ENCODE measurements at regions not wholly inside any gene's neighbourhood (a gene's known extent, or its start where the extent isn't known, plus 50 kb on each side); places are given as distances from the start of the nearest gene placed in this dataset.

- Histone ChIP-seq H3K9me2 (replicated peaks; ENCODE audit: insufficient read depth, low read length) (no peaks in the 10 kb centered on the region), H3K4me3 (ENCODE audit: low read length) (no peak overlapping the region)
- TF ChIP-seq EZH2 (optimal IDR thresholded peaks at IDR 0.05; ENCODE audit: low read depth, low read length) (no peak), EZH2phosphoT487 (IDR thresholded peaks at IDR 0.05; ENCODE audit: low read length) (no peak), CTCF (IDR thresholded peaks at IDR 0.05; ENCODE audit: low read length) (no peak)
Observed at GRCh38 chr15:77803487-77803886, 170.8 kb upstream of the LINGO1 start.

GRCh38 chr15:77800305-77800704 is 167.6 kb upstream of the LINGO1 start:
- no peaks in the 10 kb centered on the region for H3K9me3 ChIP-seq (replicated peaks; ENCODE audit: insufficient read depth, low read length)
- H3K4me1 ChIP-seq (ENCODE audit: low read length) = peaks cover 22% of the 10 kb centered on the region
- no peaks in the 10 kb centered on the region for H3K9me2 ChIP-seq (replicated peaks; ENCODE audit: insufficient read depth, low read length)
- H3K36me3 ChIP-seq (replicated peaks; ENCODE audit: insufficient read depth, low read length) = no peaks in the 10 kb centered on the region
- no peaks in the 10 kb centered on the region for H3K27me3 ChIP-seq (replicated peaks; ENCODE audit: insufficient read depth, low read length)
- H3K79me2 ChIP-seq (ENCODE audit: low read length) = no peaks in the 10 kb centered on the region
- H4K20me1 ChIP-seq (ENCODE audit: insufficient read depth, low read length) = no peaks in the 10 kb centered on the region
- no peak for DNase-seq
- no peak overlapping the region for H3K4me3 ChIP-seq (ENCODE audit: low read length)
- H3K9ac ChIP-seq (ENCODE audit: low read length) = no peak overlapping the region
- no peak overlapping the region for H3K4me2 ChIP-seq (ENCODE audit: low read depth, low read length)
- H3F3A ChIP-seq (ENCODE audit: insufficient read depth, low read length) = peaks cover 14% of the 10 kb centered on the region
- TF ChIP-seq EZH2 (optimal IDR thresholded peaks at IDR 0.05; ENCODE audit: low read depth, low read length) (no peak), EZH2phosphoT487 (IDR thresholded peaks at IDR 0.05; ENCODE audit: low read length) (no peak), CTCF (IDR thresholded peaks at IDR 0.05; ENCODE audit: low read length) (no peak)
- H3K27ac ChIP-seq (ENCODE audit: low read length) = no peak overlapping the region
- H2AFZ ChIP-seq (ENCODE audit: low read length) = no peak overlapping the region

More at GRCh38 chr15:77803487-77803886, 170.8 kb upstream of the LINGO1 start:
- no peaks in the 10 kb centered on the region for H3K9me3 ChIP-seq (replicated peaks; ENCODE audit: insufficient read depth, low read length)
- H3K4me1 ChIP-seq (ENCODE audit: low read length) = peaks cover 1% of the 10 kb centered on the region; the same call in 1 of the 2 replicates
- H3K27ac ChIP-seq (ENCODE audit: low read length) = no peak overlapping the region
- H4K20me1 ChIP-seq (ENCODE audit: insufficient read depth, low read length) = no peaks in the 10 kb centered on the region
- no peaks in the 10 kb centered on the region for H3K79me2 ChIP-seq (ENCODE audit: low read length)
- no peaks in the 10 kb centered on the region for H3K36me3 ChIP-seq (replicated peaks; ENCODE audit: insufficient read depth, low read length)
- no peak for DNase-seq
- no peak overlapping the region for H3K4me2 ChIP-seq (ENCODE audit: low read depth, low read length)
- no peak overlapping the region for H2AFZ ChIP-seq (ENCODE audit: low read length)
- no peak overlapping the region for H3K9ac ChIP-seq (ENCODE audit: low read length)
- H3K27me3 ChIP-seq (replicated peaks; ENCODE audit: insufficient read depth, low read length) = no peaks in the 10 kb centered on the region
- H3F3A ChIP-seq (ENCODE audit: insufficient read depth, low read length) = no peaks in the 10 kb centered on the region

- Histone ChIP-seq H3K4me1 (ENCODE audit: low read length) (peaks cover 22% of the 10 kb centered on the region), H3K4me2 (ENCODE audit: low read depth, low read length) (no peak overlapping the region), H3F3A (ENCODE audit: insufficient read depth, low read length) (peaks cover 14% of the 10 kb centered on the region), H3K27me3 (replicated peaks; ENCODE audit: insufficient read depth, low read length) (no peaks in the 10 kb centered on the region), H3K36me3 (replicated peaks; ENCODE audit: insufficient read depth, low read length) (no peaks in the 10 kb centered on the region), H3K79me2 (ENCODE audit: low read length) (no peaks in the 10 kb centered on the region), H3K27ac (ENCODE audit: low read length) (no peak overlapping the region), H3K9me3 (replicated peaks; ENCODE audit: insufficient read depth, low read length) (no peaks in the 10 kb centered on the region), H2AFZ (ENCODE audit: low read length) (no peak overlapping the region), H3K9ac (ENCODE audit: low read length) (no peak overlapping the region), H3K9me2 (replicated peaks; ENCODE audit: insufficient read depth, low read length) (no peaks in the 10 kb centered on the region), H3K4me3 (ENCODE audit: low read length) (no peak overlapping the region), H4K20me1 (ENCODE audit: insufficient read depth, low read length) (no peaks in the 10 kb centered on the region)
- TF ChIP-seq EZH2phosphoT487 (IDR thresholded peaks at IDR 0.05; ENCODE audit: low read length) = no peak
- no peak for TF ChIP-seq EZH2 (optimal IDR thresholded peaks at IDR 0.05; ENCODE audit: low read depth, low read length)
- TF ChIP-seq CTCF (IDR thresholded peaks at IDR 0.05; ENCODE audit: low read length) = no peak
- DNase-seq = no peak
Observed at GRCh38 chr15:77798847-77799246, 166.1 kb upstream of the LINGO1 start.

All from MM.1S (cell line).